ENCODE measurements at regions not wholly inside any gene's neighbourhood (a gene's known extent, or its start where the extent isn't known, plus 50 kb on each side); places are given as distances from the start of the nearest gene placed in this dataset.

GRCh38 chr3:18567293-18567692, 142.2 kb upstream of the SATB1 start:
- no peak for TF ChIP-seq CTCF (IDR thresholded peaks at IDR 0.05; ENCODE audit: low read depth, low read length, missing input control)
- TF ChIP-seq MAX (IDR thresholded peaks at IDR 0.05): no peak
- no peak for TF ChIP-seq TAF1 (conservative IDR thresholded peaks at IDR 0.05)
- no peak for TF ChIP-seq REST (IDR thresholded peaks at IDR 0.05)
- TF ChIP-seq FOXA1 (IDR thresholded peaks at IDR 0.05): no peak
- no peak for TF ChIP-seq RAD21 (IDR thresholded peaks at IDR 0.05)
- no peak for TF ChIP-seq ATF3 (IDR thresholded peaks at IDR 0.05)
- no peak for TF ChIP-seq GABPA (IDR thresholded peaks at IDR 0.05 in 1 of 2, conservative IDR thresholded peaks at IDR 0.05 in 1 of 2)
- TF ChIP-seq ZBTB33 (IDR thresholded peaks at IDR 0.05): no peak
- TF ChIP-seq NR2F2 (IDR thresholded peaks at IDR 0.05): no peak

Data from liver (tissue), 3 donors.